ENCODE measurements at regions not wholly inside any gene's neighbourhood (a gene's known extent, or its start where the extent isn't known, plus 50 kb on each side); places are given as distances from the start of the nearest gene placed in this dataset.

DNA sequence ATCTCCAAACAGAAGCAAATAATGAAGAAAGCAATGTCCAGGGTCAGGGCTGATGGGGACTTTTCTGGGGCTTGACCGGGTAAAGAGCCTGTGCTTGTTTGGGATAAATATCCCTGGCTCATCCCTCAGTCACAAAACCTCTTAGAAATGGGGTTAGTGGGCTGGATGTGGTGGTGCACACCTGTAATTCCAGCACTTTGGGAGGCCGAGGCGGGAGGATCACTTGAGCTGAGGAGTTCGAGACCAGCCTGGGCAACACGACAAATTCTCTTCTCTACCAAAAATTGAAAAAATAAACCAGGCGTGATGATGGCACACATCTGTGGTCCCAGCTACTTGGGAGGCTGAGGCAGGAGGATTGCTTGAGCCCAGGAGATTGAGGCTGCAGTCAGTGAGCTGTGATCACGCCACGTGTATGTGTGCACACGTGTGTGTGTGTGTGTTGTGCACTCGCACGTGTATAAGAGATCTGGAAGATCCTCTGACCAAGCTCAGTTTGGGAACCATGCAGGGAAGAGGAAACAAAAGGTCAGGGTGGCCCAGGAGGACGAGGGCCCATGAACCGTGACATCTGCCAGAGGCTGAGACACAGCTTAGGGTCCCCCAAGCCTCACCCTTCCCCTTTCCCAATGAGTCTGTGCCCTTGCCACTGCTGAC is 258.6 kb downstream of the TEX36 start:
- no peak for TF ChIP-seq CTCF (conservative IDR thresholded peaks at IDR 0.05; ENCODE audit: low read depth, low read length)
- no peak for DNase-seq (ENCODE audit: low read depth)
- H3K4me3 ChIP-seq (ENCODE audit: low read length) = no peak overlapping the region

- no peak for TF ChIP-seq CTCF (conservative IDR thresholded peaks at IDR 0.05; ENCODE audit: low read depth, low read length)
- no peak overlapping the region for H3K4me3 ChIP-seq (ENCODE audit: low read length)
- no peak for DNase-seq (ENCODE audit: low read depth)
These were observed 259.4 kb downstream of the TEX36 start for GRCh38 chr10:125423569-125423968.

GRCh38 chr10:125419831-125420230 is 259.5 kb upstream of the CTBP2 start:
- H3K4me3 ChIP-seq (ENCODE audit: low read length) = no peak overlapping the region
- TF ChIP-seq CTCF (conservative IDR thresholded peaks at IDR 0.05; ENCODE audit: low read depth, low read length) = no peak
- DNase-seq (ENCODE audit: low read depth) = no peak

DNA sequence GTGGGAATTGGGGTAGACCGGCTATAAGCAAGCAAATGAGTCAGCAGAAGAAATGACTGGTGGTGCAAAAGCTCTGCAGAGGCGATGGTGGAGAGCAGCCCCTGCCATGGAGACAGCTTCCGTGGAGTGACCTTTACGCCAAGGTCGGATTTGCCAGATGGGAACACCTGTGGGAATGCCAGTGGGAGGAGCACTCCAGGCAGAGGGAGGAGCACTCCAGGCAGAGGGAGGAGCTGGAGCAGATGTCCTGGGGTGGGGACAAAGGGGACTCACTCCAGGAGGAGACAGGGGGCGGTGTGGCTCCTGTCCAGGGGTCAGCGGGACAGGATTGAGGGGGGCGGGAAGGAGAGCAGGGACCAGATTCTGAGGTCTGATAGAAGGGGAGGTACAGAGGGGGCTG is 258.8 kb upstream of the CTBP2 start:
- DNase-seq (ENCODE audit: low read depth) = no peak
- H3K4me3 ChIP-seq (ENCODE audit: low read length) = no peak overlapping the region
- TF ChIP-seq CTCF (conservative IDR thresholded peaks at IDR 0.05; ENCODE audit: low read depth, low read length) = no peak

- no peak overlapping the region for H3K4me3 ChIP-seq (ENCODE audit: low read length)
- TF ChIP-seq CTCF (conservative IDR thresholded peaks at IDR 0.05; ENCODE audit: low read depth, low read length) = no peak
- no peak for DNase-seq (ENCODE audit: low read depth)
These were observed 257.2 kb upstream of the CTBP2 start for GRCh38 chr10:125417605-125418004.

DNA sequence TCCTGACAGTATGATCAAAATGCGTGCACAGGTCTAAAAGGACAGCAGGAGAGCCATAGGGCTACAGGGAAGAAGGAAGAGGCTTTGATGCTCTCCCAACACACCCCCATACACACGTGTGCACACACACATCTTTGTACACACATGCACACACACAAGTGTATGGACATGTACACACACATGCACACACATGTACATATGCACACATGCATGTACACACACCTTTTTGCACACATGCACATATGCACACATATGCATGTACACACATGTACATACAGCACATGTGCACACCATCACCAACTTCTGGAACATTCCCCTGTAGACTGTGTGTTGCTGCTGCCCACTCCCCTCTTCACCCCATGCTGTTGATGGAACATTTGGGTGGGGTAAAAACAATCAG is 255.6 kb upstream of the CTBP2 start:
- TF ChIP-seq CTCF (conservative IDR thresholded peaks at IDR 0.05; ENCODE audit: low read depth, low read length) = no peak
- H3K4me3 ChIP-seq (ENCODE audit: low read length) = no peak overlapping the region
- no peak for DNase-seq (ENCODE audit: low read depth)

DNA sequence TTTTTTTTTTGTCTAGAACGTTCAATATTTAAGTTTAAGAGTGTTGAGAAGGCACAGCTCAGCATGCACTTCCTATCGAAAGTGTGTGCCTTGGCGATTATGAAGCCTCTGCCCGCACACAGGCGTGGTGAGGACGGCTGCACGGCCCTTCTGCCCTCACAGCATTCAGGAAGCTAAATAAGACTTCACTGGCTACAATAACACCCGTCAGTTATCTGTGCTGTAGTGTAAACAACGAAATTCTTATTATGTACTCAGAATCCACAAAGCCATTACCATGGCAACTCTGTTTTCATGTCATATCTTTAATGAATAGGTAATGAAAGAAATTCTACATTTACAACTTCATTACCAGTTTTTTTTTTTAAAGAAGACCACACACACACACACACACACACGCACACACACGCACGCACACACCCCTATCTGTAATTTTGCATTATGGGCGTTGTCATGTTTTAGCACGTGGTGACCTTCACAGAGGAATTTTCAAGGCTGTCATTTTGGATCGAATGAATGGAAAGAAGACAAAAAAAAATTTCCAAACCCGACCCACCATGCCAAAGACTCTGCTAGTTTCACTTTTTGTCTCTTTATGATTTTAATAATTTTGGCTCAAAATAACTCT is 254.8 kb upstream of the CTBP2 start:
- H3K4me3 ChIP-seq (ENCODE audit: low read length) = no peak overlapping the region
- no peak for DNase-seq (ENCODE audit: low read depth)
- no peak for TF ChIP-seq CTCF (conservative IDR thresholded peaks at IDR 0.05; ENCODE audit: low read depth, low read length)
